ENCODE measurements at regions not wholly inside any gene's neighbourhood (a gene's known extent, or its start where the extent isn't known, plus 50 kb on each side); places are given as distances from the start of the nearest gene placed in this dataset.

DNA sequence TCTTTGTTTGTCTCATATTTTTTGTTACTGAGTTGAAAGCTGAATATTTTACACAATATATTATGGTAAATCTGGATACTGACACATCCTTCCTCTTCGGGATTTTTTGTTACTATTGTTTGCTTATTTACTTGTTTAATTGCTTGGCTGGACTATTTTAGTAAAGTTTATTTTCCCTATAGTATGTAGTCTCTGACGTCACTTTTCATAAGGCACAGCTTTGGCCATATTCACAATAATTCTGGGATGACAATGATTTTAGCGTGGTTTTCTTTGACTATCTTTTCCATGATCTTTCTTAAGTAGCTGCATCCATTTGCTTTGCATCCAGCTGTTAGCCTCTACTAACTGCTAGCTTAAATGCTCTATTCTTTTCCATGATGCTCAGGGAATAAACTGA lies 552.4 kb downstream of the VGLL3 start:
- TF ChIP-seq CTCF (IDR thresholded peaks at IDR 0.05 in 8 of 11, conservative IDR thresholded peaks at IDR 0.05 in 3 of 11) (no peak), POLR2A (IDR thresholded peaks at IDR 0.05) (no peak), POLR2AphosphoS5 (IDR thresholded peaks at IDR 0.05) (no peak)
